RWPE2 (cell line): ENCODE measurements at regions not wholly inside any gene's neighbourhood (a gene's known extent, or its start where the extent isn't known, plus 50 kb on each side); places are given as distances from the start of the nearest gene placed in this dataset.

ENCODE experiments used
- ATAC-seq: fragments of 200-7000 bp; cut with Tn5 transposase; 3 replicates; pipeline ENCODE4 v1.9.1; 2021; ENCODE audit warnings: low read depth
- DNase-seq: peaks from one replicate; pipeline ENCODE4 v3.0.0-alpha.2; 2020; ENCODE audit warnings: low spot score
- H3K27ac ChIP-seq: fragments of 450-650 bp; 2 replicates; pipeline ENCODE4 v1.5.1; 2017; ENCODE audit warnings: mild to moderate bottlenecking; ENCODE audit not compliant: poor library complexity, severe bottlenecking
- H3K27me3 ChIP-seq: fragments of 250-450 bp; sonication (Bioruptor Pico); 2 replicates; pipeline ENCODE4 v1.5.1; 2021; ENCODE audit warnings: mild to moderate bottlenecking, moderate library complexity; ENCODE audit not compliant: insufficient read depth, poor library complexity, severe bottlenecking
- H3K36me3 ChIP-seq: fragments of 250-450 bp; sonication (Bioruptor Pico); 2 replicates; pipeline ENCODE4 v1.5.1; 2020; ENCODE audit warnings: low read depth, mild to moderate bottlenecking, moderate library complexity
- H3K4me1 ChIP-seq: fragments of 250-450 bp; sonication (Bioruptor Pico); 2 replicates; pipeline ENCODE4 v1.5.1; 2021; ENCODE audit warnings: mild to moderate bottlenecking, moderate library complexity; ENCODE audit not compliant: insufficient read depth, poor library complexity, severe bottlenecking
- H3K4me3 ChIP-seq: fragments of 250-450 bp; sonication (Bioruptor Pico); 2 replicates; pipeline ENCODE4 v1.5.1; 2021; ENCODE audit warnings: mild to moderate bottlenecking, moderate library complexity; ENCODE audit not compliant: severe bottlenecking
- H3K9me3 ChIP-seq: fragments of 250-450 bp; sonication (Bioruptor Pico); 2 replicates; pipeline ENCODE4 v1.5.1; 2021; ENCODE audit warnings: mild to moderate bottlenecking, moderate library complexity; ENCODE audit not compliant: severe bottlenecking
- CTCF ChIP-seq: fragments of 450-650 bp; IDR thresholded peaks from one replicate; pipeline ENCODE4 v1.5.1; 2017; ENCODE audit warnings: mild to moderate bottlenecking, moderate library complexity; ENCODE audit not compliant: poor library complexity, severe bottlenecking

GRCh38 chr5:10091701-10092100 is 158.0 kb downstream of the ATPSCKMT start:
- no peak for TF ChIP-seq CTCF

GRCh38 chr5:10090074-10090473 is 159.6 kb downstream of the ATPSCKMT start:
- no peak overlapping the region for H3K27ac ChIP-seq
- H3K4me1 ChIP-seq, result no peaks in the 10 kb centered on the region
- H3K4me3 ChIP-seq, result no peak overlapping the region
- ATAC-seq, result no peak
- H3K9me3 ChIP-seq, result peaks cover 2% of the 10 kb centered on the region
- TF ChIP-seq CTCF, result no peak
- DNase-seq, result no peak
- peaks cover 5% of the 10 kb centered on the region for H3K27me3 ChIP-seq
- H3K36me3 ChIP-seq, result no peaks in the 10 kb centered on the region

More at GRCh38 chr5:10091701-10092100, 158.0 kb downstream of the ATPSCKMT start:
- Histone ChIP-seq H3K4me1 (no peaks in the 10 kb centered on the region), H3K4me3 (no peak overlapping the region), H3K27me3 (peaks cover 5% of the 10 kb centered on the region), H3K27ac (no peak overlapping the region), H3K9me3 (peaks cover 2% of the 10 kb centered on the region), H3K36me3 (no peaks in the 10 kb centered on the region)
- ATAC-seq, result no peak
- no peak for DNase-seq

DNA sequence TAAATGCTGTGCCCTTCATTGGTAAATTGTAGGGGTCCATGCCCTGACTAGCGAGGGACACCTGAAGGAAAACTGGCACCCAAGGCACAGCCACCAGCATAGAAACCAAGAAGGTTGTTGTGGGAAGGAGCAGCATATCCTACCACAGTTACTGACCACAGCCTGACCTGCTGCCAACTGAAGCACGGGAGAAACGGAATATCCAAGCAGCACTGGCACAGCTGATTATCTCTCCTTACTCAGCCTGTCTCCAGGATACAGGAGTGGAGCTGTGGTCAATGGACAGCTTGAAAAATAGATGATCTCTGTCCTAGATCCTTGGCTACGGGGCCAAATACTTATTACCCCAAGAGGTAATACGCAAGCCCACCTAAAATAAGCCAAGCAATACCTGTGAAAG is 164.5 kb downstream of the ATPSCKMT start:
- no peak overlapping the region for H3K4me3 ChIP-seq
- no peaks in the 10 kb centered on the region for H3K27me3 ChIP-seq
- no peaks in the 10 kb centered on the region for H3K36me3 ChIP-seq
- TF ChIP-seq CTCF, result no peak
- H3K9me3 ChIP-seq, result no peaks in the 10 kb centered on the region
- no peak overlapping the region for H3K27ac ChIP-seq
- DNase-seq, result no peak
- no peaks in the 10 kb centered on the region for H3K4me1 ChIP-seq
- no peak for ATAC-seq

DNA sequence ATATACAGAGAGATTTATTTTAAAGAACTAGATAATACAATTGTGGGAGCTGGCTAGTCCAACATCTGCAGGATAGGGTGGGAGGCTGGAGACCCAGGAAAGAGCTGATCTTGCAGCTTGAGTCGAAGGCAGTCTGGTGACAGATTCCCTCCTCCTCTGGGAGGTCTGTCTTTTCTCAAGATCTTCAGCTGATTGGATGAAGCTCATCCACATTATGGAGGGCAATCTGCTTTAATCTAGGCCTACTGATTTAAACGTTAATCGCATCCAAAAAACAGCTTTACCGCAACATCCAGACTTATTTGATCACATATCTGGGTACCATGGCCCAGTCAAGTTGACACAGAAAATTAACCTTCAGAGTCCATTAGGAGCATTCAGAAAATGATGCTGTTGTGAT is 168.1 kb downstream of the ATPSCKMT start:
- no peaks in the 10 kb centered on the region for H3K36me3 ChIP-seq
- no peak overlapping the region for H3K27ac ChIP-seq
- DNase-seq, result no peak
- TF ChIP-seq CTCF, result no peak
- no peaks in the 10 kb centered on the region for H3K27me3 ChIP-seq
- H3K9me3 ChIP-seq, result no peaks in the 10 kb centered on the region
- H3K4me1 ChIP-seq, result no peaks in the 10 kb centered on the region
- no peak for ATAC-seq
- H3K4me3 ChIP-seq, result no peak overlapping the region

- no peak for TF ChIP-seq CTCF
- DNase-seq (no peak), ATAC-seq (no peak)
- Histone ChIP-seq H3K4me1 (no peaks in the 10 kb centered on the region), H3K4me3 (no peak overlapping the region), H3K27ac (no peak overlapping the region), H3K27me3 (no peaks in the 10 kb centered on the region), H3K9me3 (no peaks in the 10 kb centered on the region), H3K36me3 (no peaks in the 10 kb centered on the region)
Measured at GRCh38 chr5:10077791-10078545, 171.7 kb downstream of the ATPSCKMT start.
